ENCODE measurements at regions not wholly inside any gene's neighbourhood (a gene's known extent, or its start where the extent isn't known, plus 50 kb on each side); places are given as distances from the start of the nearest gene placed in this dataset.
"Not testable (repeated sequence)": the region's sequence is repeated elsewhere in the genome, so short reads cannot be mapped to it uniquely, and the experiment has no call there.

- no peaks in the 10 kb centered on the region for H4K20me1 ChIP-seq (ENCODE audit: low read depth)
- no peak overlapping the region for H3K4me3 ChIP-seq
- Mint-ChIP-seq H3K9me3 (no peaks in the 10 kb centered on the region), H3K4me1 (peaks cover 9% of the 10 kb centered on the region), H3K36me3 (no peaks in the 10 kb centered on the region), H3K27me3 (ENCODE audit: insufficient read depth, low read depth) (no peaks in the 10 kb centered on the region), H3K4me3 (no peak overlapping the region), H3K27ac (no peak overlapping the region)
- H3K27me3 ChIP-seq, result no peaks in the 10 kb centered on the region
- H3K79me2 ChIP-seq (ENCODE audit: low read depth), result no peaks in the 10 kb centered on the region
- H2AFZ ChIP-seq (replicated peaks), result no peak overlapping the region
- no peak overlapping the region for H3K27ac ChIP-seq
- no peak overlapping the region for H3K4me2 ChIP-seq
- H3K9me3 ChIP-seq (ENCODE audit: low read depth), result no peaks in the 10 kb centered on the region
- TF ChIP-seq EZH2 (IDR thresholded peaks at IDR 0.05), result no peak
- no peak overlapping the region for H3K9ac ChIP-seq
- H3K36me3 ChIP-seq, result no peaks in the 10 kb centered on the region
- DNase-seq (ENCODE audit: low spot score), result no peak
- H3F3A ChIP-seq (ENCODE audit: low read depth), result no peaks in the 10 kb centered on the region
- H3K4me1 ChIP-seq, result peaks cover 3% of the 10 kb centered on the region
Observed at GRCh38 chr1:196007763-196008162, 600.5 kb downstream of the KCNT2 start.

- no peaks in the 10 kb centered on the region for H3K9me3 ChIP-seq (ENCODE audit: low read depth)
- H3K4me3 ChIP-seq, result no peak overlapping the region
- Mint-ChIP-seq H3K4me3 (no peak overlapping the region), H3K4me1 (peaks cover 11% of the 10 kb centered on the region), H3K27ac (no peak overlapping the region), H3K27me3 (ENCODE audit: insufficient read depth, low read depth) (no peaks in the 10 kb centered on the region), H3K9me3 (no peaks in the 10 kb centered on the region), H3K36me3 (no peaks in the 10 kb centered on the region)
- no peak overlapping the region for H3K27ac ChIP-seq
- H3K4me1 ChIP-seq, result peaks cover 3% of the 10 kb centered on the region
- no peaks in the 10 kb centered on the region for H3K36me3 ChIP-seq
- no peaks in the 10 kb centered on the region for H3K79me2 ChIP-seq (ENCODE audit: low read depth)
- H3F3A ChIP-seq (ENCODE audit: low read depth), result no peaks in the 10 kb centered on the region
- no peak overlapping the region for H3K9ac ChIP-seq
- no peaks in the 10 kb centered on the region for H4K20me1 ChIP-seq (ENCODE audit: low read depth)
- H2AFZ ChIP-seq (replicated peaks), result no peak overlapping the region
- no peak for DNase-seq (ENCODE audit: low spot score)
- no peak overlapping the region for H3K4me2 ChIP-seq
- no peaks in the 10 kb centered on the region for H3K27me3 ChIP-seq
- TF ChIP-seq CTCF (IDR thresholded peaks at IDR 0.05), result no peak
- no peak for TF ChIP-seq EZH2 (IDR thresholded peaks at IDR 0.05)
- no peak for TF ChIP-seq EZH2phosphoT487 (IDR thresholded peaks at IDR 0.05)
Observed at GRCh38 chr1:196005426-196005825, 602.8 kb downstream of the KCNT2 start.

- H3K36me3 Mint-ChIP-seq, H3K4me3 Mint-ChIP-seq, H3K27ac Mint-ChIP-seq: not testable (repeated sequence)
Observed at GRCh38 chr1:196004388-196004787, 603.9 kb downstream of the KCNT2 start.

GRCh38 chr1:196002906-196003305 is 605.3 kb downstream of the KCNT2 start:
- Mint-ChIP-seq H3K4me3 (no peak overlapping the region), H3K27ac (no peak overlapping the region), H3K4me1 (peaks cover 11% of the 10 kb centered on the region), H3K36me3 (no peaks in the 10 kb centered on the region), H3K27me3 (ENCODE audit: insufficient read depth, low read depth) (no peaks in the 10 kb centered on the region), H3K9me3 (no peaks in the 10 kb centered on the region)
- no peaks in the 10 kb centered on the region for H3K36me3 ChIP-seq
- H3K4me1 ChIP-seq, result no peaks in the 10 kb centered on the region
- no peak overlapping the region for H2AFZ ChIP-seq (replicated peaks)
- H3K79me2 ChIP-seq (ENCODE audit: low read depth), result no peaks in the 10 kb centered on the region
- no peaks in the 10 kb centered on the region for H3K9me3 ChIP-seq (ENCODE audit: low read depth)
- H4K20me1 ChIP-seq (ENCODE audit: low read depth), result no peaks in the 10 kb centered on the region
- no peak for DNase-seq (ENCODE audit: low spot score)
- H3K27ac ChIP-seq, result no peak overlapping the region
- no peaks in the 10 kb centered on the region for H3K27me3 ChIP-seq
- H3F3A ChIP-seq (ENCODE audit: low read depth), result no peaks in the 10 kb centered on the region
- no peak overlapping the region for H3K4me3 ChIP-seq
- TF ChIP-seq EZH2 (IDR thresholded peaks at IDR 0.05), result no peak
- TF ChIP-seq EZH2phosphoT487 (IDR thresholded peaks at IDR 0.05), result no peak
- no peak for TF ChIP-seq CTCF (IDR thresholded peaks at IDR 0.05)
- H3K9ac ChIP-seq, result no peak overlapping the region
- H3K4me2 ChIP-seq, result no peak overlapping the region

More at GRCh38 chr1:196004388-196004787, 603.9 kb downstream of the KCNT2 start:
- H3K9me3 ChIP-seq (ENCODE audit: low read depth); H4K20me1 ChIP-seq (ENCODE audit: low read depth); H3K27ac ChIP-seq; H3K36me3 ChIP-seq; H3K4me1 ChIP-seq; H3K79me2 ChIP-seq (ENCODE audit: low read depth); H3K9me3 Mint-ChIP-seq; H3K4me2 ChIP-seq; H3K4me3 ChIP-seq; H3F3A ChIP-seq (ENCODE audit: low read depth); H3K27me3 Mint-ChIP-seq (ENCODE audit: insufficient read depth, low read depth); H3K27me3 ChIP-seq; H2AFZ ChIP-seq (replicated peaks); H3K9ac ChIP-seq; DNase-seq (ENCODE audit: low spot score): not testable (repeated sequence)
- H3K4me1 Mint-ChIP-seq, result peaks cover 11% of the 10 kb centered on the region

GRCh38 chr1:196002296-196002695 is 605.9 kb downstream of the KCNT2 start:
- H3K36me3 ChIP-seq, H3K27me3 ChIP-seq: not testable (repeated sequence)

More at GRCh38 chr1:196002296-196002695, 605.9 kb downstream of the KCNT2 start:
- H3K27ac Mint-ChIP-seq; H3K79me2 ChIP-seq (ENCODE audit: low read depth); H3K9me3 ChIP-seq (ENCODE audit: low read depth); H3K9me3 Mint-ChIP-seq; H3K4me2 ChIP-seq; H3K4me3 Mint-ChIP-seq; H4K20me1 ChIP-seq (ENCODE audit: low read depth); H3K27ac ChIP-seq; H3F3A ChIP-seq (ENCODE audit: low read depth); H3K27me3 Mint-ChIP-seq (ENCODE audit: insufficient read depth, low read depth); H3K4me3 ChIP-seq; H3K9ac ChIP-seq; H3K4me1 ChIP-seq; H2AFZ ChIP-seq (replicated peaks); H3K36me3 Mint-ChIP-seq; DNase-seq (ENCODE audit: low spot score): not testable (repeated sequence)
- peaks cover 11% of the 10 kb centered on the region for H3K4me1 Mint-ChIP-seq

Measured in neural progenitor cell (in vitro differentiated cells).